Effector memory CD4-positive, alpha-beta T cell (primary cell): ENCODE measurements at regions not wholly inside any gene's neighbourhood (a gene's known extent, or its start where the extent isn't known, plus 50 kb on each side); places are given as distances from the start of the nearest gene placed in this dataset.
"Not testable (repeated sequence)": the region's sequence is repeated elsewhere in the genome, so short reads cannot be mapped to it uniquely, and the experiment has no call there.

Source experiments
- DNase-seq, 3 donors: peaks; one replicate each; pipeline ENCODE4 v3.0.0-alpha.2; 2020
- H3K27ac ChIP-seq: 2 replicates; pipeline ENCODE4 v1.7.0; 2013; ENCODE audit warnings: mild to moderate bottlenecking, low read length, moderate library complexity; ENCODE audit not compliant: insufficient read depth, poor library complexity, severe bottlenecking
- H3K27me3 ChIP-seq: replicated peaks from 2 replicates; pipeline ENCODE4 v1.7.0; 2013; ENCODE audit warnings: mild to moderate bottlenecking, low read length; ENCODE audit not compliant: insufficient read depth, control insufficient read depth, poor library complexity, severe bottlenecking
- H3K36me3 ChIP-seq: 2 replicates; pipeline ENCODE4 v1.7.0; 2013; ENCODE audit warnings: mild to moderate bottlenecking, low read length, moderate library complexity; ENCODE audit not compliant: control insufficient read depth, insufficient read depth
- H3K4me1 ChIP-seq: 2 replicates; pipeline ENCODE4 v1.7.0; 2013; ENCODE audit warnings: low read length, mild to moderate bottlenecking; ENCODE audit not compliant: control insufficient read depth, insufficient read depth, poor library complexity, severe bottlenecking
- H3K4me3 ChIP-seq: 2 replicates; pipeline ENCODE4 v1.7.0; 2013; ENCODE audit warnings: low read length, low read depth, mild to moderate bottlenecking; ENCODE audit not compliant: insufficient read depth, poor library complexity, severe bottlenecking
- H3K9me3 ChIP-seq: 2 replicates; pipeline ENCODE4 v1.7.0; 2013; ENCODE audit warnings: mild to moderate bottlenecking, low read length, moderate library complexity; ENCODE audit not compliant: control insufficient read depth

GRCh38 chrX:130573030-130573429, 171.2 kb downstream of the RBMX2 start:
- not testable (repeated sequence) for H3K36me3 ChIP-seq, H3K9me3 ChIP-seq, H3K4me1 ChIP-seq, H3K4me3 ChIP-seq, H3K27me3 ChIP-seq, H3K27ac ChIP-seq, DNase-seq
